ENCODE measurements at regions not wholly inside any gene's neighbourhood (a gene's known extent, or its start where the extent isn't known, plus 50 kb on each side); places are given as distances from the start of the nearest gene placed in this dataset.

GRCh38 chr15:62969442-62970089, 73.0 kb upstream of the TPM1 start (continued):
- TF ChIP-seq, protein P1, sequence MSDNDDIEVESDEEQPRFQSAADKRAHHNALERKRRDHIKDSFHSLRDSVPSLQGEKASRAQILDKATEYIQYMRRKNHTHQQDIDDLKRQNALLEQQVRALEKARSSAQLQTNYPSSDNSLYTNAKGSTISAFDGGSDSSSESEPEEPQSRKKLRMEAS (IDR thresholded peaks at IDR 0.05) = no peak

GRCh38 chr15:62972814-62973213, 69.7 kb upstream of the TPM1 start:
- H3K4me3 ChIP-seq (ENCODE audit: low read depth in 1 of 3, low read length in 3 of 3) = no peak overlapping the region
- no peaks in the 10 kb centered on the region for H3K36me3 ChIP-seq (ENCODE audit: control insufficient read depth in 4 of 4, insufficient read depth in 3 of 4, low read depth in 1 of 4, low read length in 3 of 4)
- H3K4me1 ChIP-seq (ENCODE audit: control insufficient read depth in 4 of 4, insufficient read depth in 4 of 4, low read length in 3 of 4) = peaks cover 1 to 12% (median 5%) of the 10 kb centered on the region in 4 donors
- TF ChIP-seq, protein P1 (IDR thresholded peaks at IDR 0.05) = peak; percentile 67
- TF ChIP-seq JUND (IDR thresholded peaks at IDR 0.05) (peak; percentile 49 to 84), NR2F2 (IDR thresholded peaks at IDR 0.05) (no peak), YY1 (IDR thresholded peaks at IDR 0.05) (peak; percentile 95), SP1 (IDR thresholded peaks at IDR 0.05) (peak; percentile 66), TAF1 (conservative IDR thresholded peaks at IDR 0.05) (no peak), REST (IDR thresholded peaks at IDR 0.05) (peak; percentile 59), EGR1 (IDR thresholded peaks at IDR 0.05; ENCODE audit: low read depth in 2 of 2) (no peak), RXRA (IDR thresholded peaks at IDR 0.05) (peak; percentile 45 to 80), RAD21 (IDR thresholded peaks at IDR 0.05) (peak; percentile 60 to 62), GABPA (IDR thresholded peaks at IDR 0.05 in 1 of 2, conservative IDR thresholded peaks at IDR 0.05 in 1 of 2) (no peak), HNF4A (conservative IDR thresholded peaks at IDR 0.05) (peak; percentile 75 to 79), FOXA1 (IDR thresholded peaks at IDR 0.05) (peak; percentile 90), FOXA2 (IDR thresholded peaks at IDR 0.05) (peak; percentile 95), ZBTB33 (IDR thresholded peaks at IDR 0.05) (peak; percentile 56), HNF4G (IDR thresholded peaks at IDR 0.05) (no peak)
- TF ChIP-seq, protein P2, sequence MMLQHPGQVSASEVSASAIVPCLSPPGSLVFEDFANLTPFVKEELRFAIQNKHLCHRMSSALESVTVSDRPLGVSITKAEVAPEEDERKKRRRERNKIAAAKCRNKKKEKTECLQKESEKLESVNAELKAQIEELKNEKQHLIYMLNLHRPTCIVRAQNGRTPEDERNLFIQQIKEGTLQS (IDR thresholded peaks at IDR 0.05) = no peak
- TF ChIP-seq, protein P3, sequence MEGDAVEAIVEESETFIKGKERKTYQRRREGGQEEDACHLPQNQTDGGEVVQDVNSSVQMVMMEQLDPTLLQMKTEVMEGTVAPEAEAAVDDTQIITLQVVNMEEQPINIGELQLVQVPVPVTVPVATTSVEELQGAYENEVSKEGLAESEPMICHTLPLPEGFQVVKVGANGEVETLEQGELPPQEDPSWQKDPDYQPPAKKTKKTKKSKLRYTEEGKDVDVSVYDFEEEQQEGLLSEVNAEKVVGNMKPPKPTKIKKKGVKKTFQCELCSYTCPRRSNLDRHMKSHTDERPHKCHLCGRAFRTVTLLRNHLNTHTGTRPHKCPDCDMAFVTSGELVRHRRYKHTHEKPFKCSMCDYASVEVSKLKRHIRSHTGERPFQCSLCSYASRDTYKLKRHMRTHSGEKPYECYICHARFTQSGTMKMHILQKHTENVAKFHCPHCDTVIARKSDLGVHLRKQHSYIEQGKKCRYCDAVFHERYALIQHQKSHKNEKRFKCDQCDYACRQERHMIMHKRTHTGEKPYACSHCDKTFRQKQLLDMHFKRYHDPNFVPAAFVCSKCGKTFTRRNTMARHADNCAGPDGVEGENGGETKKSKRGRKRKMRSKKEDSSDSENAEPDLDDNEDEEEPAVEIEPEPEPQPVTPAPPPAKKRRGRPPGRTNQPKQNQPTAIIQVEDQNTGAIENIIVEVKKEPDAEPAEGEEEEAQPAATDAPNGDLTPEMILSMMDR (IDR thresholded peaks at IDR 0.05; ENCODE audit: low read depth, low read length, missing input control) = no peak
- WGBS = 57% methylated on average over 5 of the region's 5 CpGs
- no peaks in the 10 kb centered on the region for H3K27me3 ChIP-seq (ENCODE audit: control insufficient read depth in 4 of 4, insufficient read depth in 4 of 4, low read length in 3 of 4)
- peak overlapping the region; percentile 53 for H3K27ac ChIP-seq (ENCODE audit: low read depth in 1 of 2, low read length in 2 of 2)
- no peaks in the 10 kb centered on the region for H3K9me3 ChIP-seq (ENCODE audit: control insufficient read depth in 4 of 4, low read length in 3 of 4)
- H3K9ac ChIP-seq (ENCODE audit: low read depth in 1 of 2, low read length in 2 of 2) = no peak overlapping the region
- DNase-seq (ENCODE audit: low spot score) = no peak

All from liver (tissue), 8 donors.